Small intestine (tissue), 7 donors: ENCODE measurements at regions not wholly inside any gene's neighbourhood (a gene's known extent, or its start where the extent isn't known, plus 50 kb on each side); places are given as distances from the start of the nearest gene placed in this dataset.

Source experiments
- DNase-seq, 2 donors: peaks; one replicate each; pipeline versions ENCODE4 v3.0.0 to v3.0.0-alpha.2; 2013
- FAIRE-seq: peaks from 2 replicates; lab custom pipeline; 2012; peaks lifted over from hg19 to GRCh38; lab: Jason Lieb, UNC
- H3K27ac ChIP-seq, 3 donors: one replicate each; pipeline ENCODE4 v1.5.1; 2013; ENCODE audit warnings: low read length in 2 of 3, mild to moderate bottlenecking in 2 of 3, control low read depth in 1 of 3, inconsistent platforms in 1 of 3, low read depth in 1 of 3, moderate library complexity in 1 of 3
- H3K27me3 ChIP-seq, 3 donors: one replicate each; pipeline ENCODE4 v1.6.1; 2013; ENCODE audit warnings: low read length in 3 of 3, inconsistent platforms in 1 of 3; ENCODE audit not compliant: control insufficient read depth in 3 of 3, insufficient read depth in 3 of 3
- H3K36me3 ChIP-seq, 3 donors: one replicate each; pipeline ENCODE4 v1.6.1; 2013; ENCODE audit warnings: low read length in 3 of 3, inconsistent platforms in 1 of 3, low read depth in 1 of 3, mild to moderate bottlenecking in 1 of 3, moderate library complexity in 1 of 3; ENCODE audit not compliant: control insufficient read depth in 3 of 3, insufficient read depth in 2 of 3
- H3K4me1 ChIP-seq, 3 donors: one replicate each; pipeline ENCODE4 v1.6.1; 2013; ENCODE audit warnings: low read length in 2 of 3, inconsistent platforms in 1 of 3, low read depth in 1 of 3, mild to moderate bottlenecking in 1 of 3, moderate library complexity in 1 of 3; ENCODE audit not compliant: control insufficient read depth in 3 of 3, insufficient read depth in 2 of 3
- H3K4me3 ChIP-seq, 3 donors: one replicate each; pipeline ENCODE4 v1.5.1; 2013; ENCODE audit warnings: low read length in 3 of 3, control low read depth in 1 of 3, inconsistent platforms in 1 of 3, low read depth in 1 of 3, mild to moderate bottlenecking in 1 of 3, moderate library complexity in 1 of 3
- H3K9me3 ChIP-seq, 2 donors: one replicate each; pipeline ENCODE4 v1.6.1; 2013; ENCODE audit warnings: low read depth in 1 of 2, low read length in 1 of 2; ENCODE audit not compliant: control insufficient read depth in 2 of 2, insufficient read depth in 1 of 2
- WGBS, 3 donors: extraction: QIAGEN DNeasy Blood & Tissue Kit; methylation state at CpG; one replicate each; pipeline ENCODE4 v1.1.7; 2013; 5-methylcytosine and 5-hydroxymethylcytosine counted together
- donor health status: healthy with polysubstance abuse.
- donor health status: control.
- donor health status: control.
- donor health status: Bipolar disorder and iron deficiency.
- donor health status: healthy.

DNA sequence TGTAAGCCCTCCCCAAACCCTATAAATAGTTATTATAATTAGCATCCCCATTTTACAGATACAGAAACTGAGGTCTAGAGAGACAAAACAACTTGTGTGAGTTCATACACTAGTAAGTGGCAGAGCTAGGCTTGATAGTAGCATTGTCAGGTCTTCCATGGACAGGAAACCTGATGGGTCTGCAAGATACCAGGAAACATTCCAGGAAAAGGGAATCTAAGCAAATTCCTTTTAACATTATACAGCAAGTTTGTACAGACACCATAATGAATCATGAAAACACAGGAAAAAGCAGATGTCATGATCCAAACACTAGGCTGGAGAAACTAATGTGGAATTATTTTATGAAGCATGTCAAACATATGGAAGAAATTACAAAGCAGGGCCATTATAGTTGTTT, 89.1 kb upstream of the KCNK2 start:
- no peaks in the 10 kb centered on the region for H3K9me3 ChIP-seq
- H3K4me1 ChIP-seq: no peaks in the 10 kb centered on the region
- no peak for FAIRE-seq
- no peak overlapping the region for H3K4me3 ChIP-seq
- no peak overlapping the region for H3K27ac ChIP-seq
- DNase-seq: no peak
- no peaks in the 10 kb centered on the region for H3K36me3 ChIP-seq
- no peaks in the 10 kb centered on the region for H3K27me3 ChIP-seq

DNA sequence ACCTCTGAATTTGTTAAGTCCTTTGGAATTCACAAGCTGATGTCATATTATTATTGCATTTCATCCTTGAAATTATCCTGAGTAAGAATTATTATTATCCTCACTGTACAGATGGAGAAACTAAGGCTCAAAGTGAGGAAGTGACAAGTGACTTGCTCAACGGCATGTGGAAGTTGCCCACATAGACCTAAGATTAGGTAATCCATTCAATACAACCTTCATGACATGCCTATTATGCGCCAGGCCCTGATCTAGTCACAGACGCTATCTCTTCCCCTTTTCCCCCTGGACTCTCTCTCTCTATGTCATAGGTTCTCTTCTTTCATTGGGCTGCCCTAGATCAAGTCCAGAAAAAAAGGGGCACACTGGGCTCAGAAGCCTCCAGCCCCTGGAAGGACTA, 84.9 kb upstream of the KCNK2 start:
- no peak overlapping the region for H3K4me3 ChIP-seq
- no peak overlapping the region for H3K27ac ChIP-seq
- no peak for DNase-seq
- no peaks in the 10 kb centered on the region for H3K9me3 ChIP-seq
- H3K36me3 ChIP-seq: no peaks in the 10 kb centered on the region
- H3K4me1 ChIP-seq: no peaks in the 10 kb centered on the region
- no peaks in the 10 kb centered on the region for H3K27me3 ChIP-seq
- 86 to 91% (median 87%) methylated on average over 3 of the region's 3 CpGs for WGBS, 3 donors
- no peak for FAIRE-seq

DNA sequence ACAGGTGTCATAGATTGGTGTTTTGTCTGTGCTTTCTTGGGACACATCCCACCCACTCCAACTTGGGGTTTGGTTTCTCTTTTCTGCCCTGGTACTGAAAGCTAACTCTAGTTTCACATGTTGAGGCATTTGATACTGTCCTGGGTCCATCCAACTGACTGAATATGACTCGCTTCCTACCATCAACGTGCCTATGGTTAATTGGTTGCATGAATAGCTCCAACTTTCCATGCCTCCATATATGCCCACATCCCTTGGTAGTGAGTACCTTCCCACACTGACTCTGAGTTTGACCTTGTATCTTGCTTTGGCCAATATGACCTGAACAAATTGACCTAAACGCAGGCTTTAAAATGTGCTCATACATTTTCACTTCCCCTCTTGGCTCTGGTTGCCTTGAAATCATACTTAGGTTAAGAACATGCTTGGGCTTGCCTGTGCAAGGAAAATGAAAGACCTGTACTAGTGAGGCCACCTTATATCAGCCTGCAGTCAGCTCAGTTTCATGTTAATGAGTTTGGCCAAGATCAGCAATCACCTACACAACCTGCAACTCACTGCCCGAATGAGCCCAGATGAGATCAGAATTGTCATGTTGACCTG, 81.0 kb upstream of the KCNK2 start:
- no peaks in the 10 kb centered on the region for H3K9me3 ChIP-seq
- no peaks in the 10 kb centered on the region for H3K36me3 ChIP-seq
- no peaks in the 10 kb centered on the region for H3K27me3 ChIP-seq
- DNase-seq: no peak
- no peaks in the 10 kb centered on the region for H3K4me1 ChIP-seq
- no peak overlapping the region for H3K27ac ChIP-seq
- 82 to 91% (median 89%) methylated on average over 4 of the region's 4 CpGs for WGBS, 3 donors
- FAIRE-seq: no peak
- no peak overlapping the region for H3K4me3 ChIP-seq

DNA sequence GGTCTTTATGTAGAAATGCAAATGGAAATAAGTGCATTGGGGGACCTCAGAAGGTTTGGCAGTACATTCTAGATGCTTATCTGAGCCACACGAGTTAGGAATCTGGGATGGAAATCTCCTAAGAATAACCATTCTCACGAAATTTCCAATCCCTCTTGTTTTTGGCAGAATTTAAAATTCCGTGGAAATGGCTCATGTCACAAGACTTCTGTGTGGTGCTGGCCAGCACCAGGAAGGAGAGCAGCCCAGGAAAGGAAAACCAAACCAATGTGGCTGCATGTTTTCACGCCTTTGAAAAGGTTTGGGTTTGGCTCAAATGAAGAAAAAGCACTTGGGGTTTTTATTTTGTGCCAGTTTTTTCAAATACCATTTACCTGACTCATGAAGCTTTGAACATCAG, 80.1 kb upstream of the KCNK2 start:
- FAIRE-seq: no peak
- WGBS, 3 donors: 51 to 65% (median 54%) methylated on average over 4 of the region's 4 CpGs

DNA sequence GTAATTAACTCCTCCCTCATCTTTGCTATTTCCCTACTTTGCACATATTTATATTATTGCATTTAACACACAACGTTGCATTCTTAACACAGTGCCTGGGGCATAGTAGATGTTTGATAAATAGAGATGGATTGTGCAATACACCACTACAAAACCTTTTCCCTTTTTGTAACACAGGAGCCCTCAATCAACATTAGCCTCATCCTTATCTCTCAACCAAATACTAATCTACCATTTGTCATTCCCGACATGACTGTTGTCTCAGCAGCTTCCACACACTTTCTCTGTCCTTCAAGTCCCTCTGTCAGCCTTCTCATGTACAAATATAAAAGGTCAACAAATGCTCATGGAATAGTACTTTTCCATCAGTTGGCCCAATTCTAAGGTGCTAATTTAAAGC, 78.9 kb upstream of the KCNK2 start:
- no peak overlapping the region for H3K27ac ChIP-seq
- FAIRE-seq (no peak), DNase-seq (no peak)
- H3K4me3 ChIP-seq: no peak overlapping the region
- no peaks in the 10 kb centered on the region for H3K27me3 ChIP-seq
- no peaks in the 10 kb centered on the region for H3K36me3 ChIP-seq
- no peaks in the 10 kb centered on the region for H3K9me3 ChIP-seq
- WGBS, 3 donors: 37 to 60% (median 42%) methylated on average over 2 of the region's 2 CpGs
- no peaks in the 10 kb centered on the region for H3K4me1 ChIP-seq

More for the DNA sequence above, 80.1 kb upstream of the KCNK2 start:
- Histone ChIP-seq H3K27ac (no peak overlapping the region), H3K4me1 (no peaks in the 10 kb centered on the region), H3K9me3 (no peaks in the 10 kb centered on the region), H3K36me3 (no peaks in the 10 kb centered on the region), H3K4me3 (no peak overlapping the region), H3K27me3 (no peaks in the 10 kb centered on the region)
- no peak for DNase-seq

DNA sequence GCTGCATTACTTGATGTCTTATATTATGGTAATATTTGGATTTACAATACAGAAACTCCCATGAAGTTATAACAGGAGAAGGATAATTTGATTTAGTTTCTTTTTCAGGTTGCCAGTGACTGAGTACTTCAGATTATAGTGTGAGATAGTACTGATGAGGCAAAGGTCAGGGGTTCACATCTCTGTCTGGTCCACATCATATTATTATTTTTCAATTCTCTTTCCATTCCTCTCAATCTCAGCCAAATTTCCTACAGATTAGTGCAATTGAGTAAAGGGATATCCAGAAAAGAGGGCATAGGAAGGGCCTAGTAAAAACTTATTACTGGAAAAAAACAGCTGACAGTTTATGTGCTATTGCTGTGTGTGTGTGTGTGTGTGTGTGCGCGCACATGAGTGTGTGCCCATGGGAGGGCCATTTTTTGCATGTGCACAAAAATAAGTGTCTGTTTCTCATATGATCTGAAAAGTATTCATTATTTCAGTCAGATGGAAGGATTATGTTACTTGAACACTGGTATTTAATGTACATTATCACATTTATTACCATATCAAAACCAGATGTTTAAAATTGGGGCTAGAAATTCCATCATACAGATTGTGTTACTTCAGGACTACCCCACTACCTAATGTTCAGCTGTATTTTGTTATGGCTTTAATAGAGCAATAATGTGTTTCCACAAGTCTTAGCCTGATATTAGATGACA, 78.3 kb upstream of the KCNK2 start:
- DNase-seq: no peak
- H3K4me1 ChIP-seq: no peaks in the 10 kb centered on the region
- no peak overlapping the region for H3K27ac ChIP-seq
- 89 to 93% (median 93%) methylated on average over 2 of the region's 2 CpGs for WGBS, 3 donors
- no peaks in the 10 kb centered on the region for H3K9me3 ChIP-seq
- H3K27me3 ChIP-seq: no peaks in the 10 kb centered on the region
- no peak for FAIRE-seq
- no peaks in the 10 kb centered on the region for H3K36me3 ChIP-seq
- no peak overlapping the region for H3K4me3 ChIP-seq

DNA sequence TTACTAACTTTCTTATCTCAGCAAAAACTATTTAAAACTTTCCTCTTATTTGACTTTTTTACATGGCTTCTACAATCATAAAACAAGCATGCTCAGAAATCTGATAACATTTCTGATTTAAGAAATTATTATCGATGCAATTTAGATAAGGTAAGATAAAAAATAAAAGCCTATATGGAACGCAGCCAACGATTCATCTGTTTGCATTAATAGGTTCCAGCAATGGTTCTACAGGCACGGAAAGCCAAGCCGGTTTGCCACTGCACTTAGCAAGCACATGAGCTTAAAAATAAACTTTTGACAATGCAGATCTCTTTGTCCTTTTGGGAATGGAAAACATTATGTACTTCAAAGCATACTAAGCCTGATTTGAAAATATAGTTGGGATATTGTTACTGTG, 77.5 kb upstream of the KCNK2 start:
- Histone ChIP-seq H3K27ac (no peak overlapping the region), H3K27me3 (no peaks in the 10 kb centered on the region), H3K4me1 (no peaks in the 10 kb centered on the region), H3K4me3 (no peak overlapping the region), H3K36me3 (no peaks in the 10 kb centered on the region), H3K9me3 (no peaks in the 10 kb centered on the region)
- 20 to 53% (median 39%) methylated on average over 5 of the region's 5 CpGs for WGBS, 3 donors
- FAIRE-seq (no peak), DNase-seq (no peak)

DNA sequence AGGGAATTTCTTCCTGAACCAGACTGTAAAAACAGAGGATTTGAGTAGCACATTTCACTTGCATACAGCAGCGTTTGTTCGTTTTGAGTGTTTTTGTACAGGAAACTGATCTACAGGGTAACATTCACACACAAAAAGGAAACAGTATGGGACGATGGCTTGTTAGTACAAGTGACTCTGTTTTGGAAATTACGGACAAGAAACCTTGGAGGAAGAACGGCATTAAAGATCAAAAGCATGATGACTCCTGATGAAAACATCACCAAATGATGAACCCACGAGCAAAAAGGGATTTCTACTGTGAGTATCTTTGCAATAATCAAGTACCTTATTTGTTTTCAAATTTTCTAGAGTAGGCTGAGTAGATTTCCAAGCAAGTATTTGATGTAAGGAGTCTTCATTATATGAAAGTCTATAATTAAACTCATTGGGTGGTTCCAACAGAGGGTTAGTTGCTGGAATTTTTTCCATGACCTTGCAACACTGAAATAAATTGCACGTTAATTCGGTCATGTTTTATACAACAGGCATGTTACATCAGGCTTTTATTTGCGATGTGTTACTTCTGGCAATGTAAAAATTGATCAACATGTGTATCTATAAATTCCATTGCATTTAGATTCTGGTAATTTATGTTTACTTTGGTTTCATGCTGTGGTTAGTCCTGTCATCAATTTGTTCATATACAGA, 76.7 kb upstream of the KCNK2 start:
- FAIRE-seq: no peak
- Histone ChIP-seq H3K27ac (no peak overlapping the region), H3K4me1 (no peaks in the 10 kb centered on the region), H3K4me3 (no peak overlapping the region), H3K27me3 (no peaks in the 10 kb centered on the region), H3K36me3 (no peaks in the 10 kb centered on the region), H3K9me3 (no peaks in the 10 kb centered on the region)
- DNase-seq: no peak
- WGBS, 3 donors: 68 to 80% (median 71%) methylated on average over 9 of the region's 9 CpGs
